Progenitor cell of endocrine pancreas (in vitro differentiated cells): ENCODE measurements at regions not wholly inside any gene's neighbourhood (a gene's known extent, or its start where the extent isn't known, plus 50 kb on each side); places are given as distances from the start of the nearest gene placed in this dataset.

Experiments
- DNase-seq: peaks from one replicate; pipeline ENCODE4 v3.0.0; 2021; ENCODE audit warnings: low spot score; ENCODE audit not compliant: unreplicated experiment
- H3K27ac Mint-ChIP-seq: 2 replicates; pipeline ENCODE4 v1.8.0; 2021; ENCODE audit warnings: mild to moderate bottlenecking, moderate library complexity, mixed read lengths
- H3K27me3 Mint-ChIP-seq: 2 replicates; pipeline ENCODE4 v1.8.0; 2021; ENCODE audit warnings: mixed read lengths
- H3K36me3 Mint-ChIP-seq: 2 replicates; pipeline ENCODE4 v1.8.0; 2022; ENCODE audit warnings: mixed read lengths; ENCODE audit not compliant: insufficient read depth
- H3K4me1 Mint-ChIP-seq: 2 replicates; pipeline ENCODE4 v1.8.0; 2021; ENCODE audit warnings: low read depth, mixed read lengths
- H3K4me3 Mint-ChIP-seq: 2 replicates; pipeline ENCODE4 v1.8.0; 2021; ENCODE audit warnings: low read depth, mild to moderate bottlenecking, moderate library complexity, mixed read lengths
- H3K9me3 Mint-ChIP-seq: 2 replicates; pipeline ENCODE4 v1.8.0; 2021; ENCODE audit warnings: low read depth, mixed read lengths
- CTCF ChIP-seq: fragments of 200-600 bp; sonication (generic); IDR thresholded peaks from one replicate; pipeline ENCODE4 v1.5.0; 2021; ENCODE audit warnings: antibody characterized with exemption, mild to moderate bottlenecking; ENCODE audit not compliant: unreplicated experiment

GRCh38 chr1:234836776-234837357 is 226.9 kb upstream of the IRF2BP2 start:
- no peaks in the 10 kb centered on the region for H3K27me3 Mint-ChIP-seq
- H3K4me3 Mint-ChIP-seq = no peak overlapping the region
- TF ChIP-seq CTCF = no peak
- H3K9me3 Mint-ChIP-seq = no peaks in the 10 kb centered on the region
- H3K4me1 Mint-ChIP-seq = peaks cover 2% of the 10 kb centered on the region
- H3K27ac Mint-ChIP-seq = no peak overlapping the region
- no peak for DNase-seq
- no peaks in the 10 kb centered on the region for H3K36me3 Mint-ChIP-seq

- Mint-ChIP-seq H3K27ac (no peak overlapping the region), H3K4me3 (no peak overlapping the region), H3K4me1 (no peaks in the 10 kb centered on the region), H3K27me3 (no peaks in the 10 kb centered on the region), H3K9me3 (no peaks in the 10 kb centered on the region), H3K36me3 (no peaks in the 10 kb centered on the region)
- no peak for TF ChIP-seq CTCF
- no peak for DNase-seq
These were observed 226.2 kb upstream of the IRF2BP2 start for GRCh38 chr1:234836045-234836681.

GRCh38 chr1:234835239-234835638 is 225.3 kb upstream of the IRF2BP2 start:
- TF ChIP-seq CTCF = no peak
- H3K9me3 Mint-ChIP-seq = no peaks in the 10 kb centered on the region
- H3K27me3 Mint-ChIP-seq = no peaks in the 10 kb centered on the region
- no peak overlapping the region for H3K4me3 Mint-ChIP-seq
- H3K4me1 Mint-ChIP-seq = no peaks in the 10 kb centered on the region
- DNase-seq = no peak
- H3K27ac Mint-ChIP-seq = no peak overlapping the region
- no peaks in the 10 kb centered on the region for H3K36me3 Mint-ChIP-seq

GRCh38 chr1:234833646-234834045 is 223.7 kb upstream of the IRF2BP2 start:
- no peak for DNase-seq
- Mint-ChIP-seq H3K27me3 (no peaks in the 10 kb centered on the region), H3K9me3 (no peaks in the 10 kb centered on the region), H3K36me3 (no peaks in the 10 kb centered on the region), H3K4me1 (no peaks in the 10 kb centered on the region), H3K27ac (no peak overlapping the region), H3K4me3 (no peak overlapping the region)
- TF ChIP-seq CTCF = no peak

- peaks cover 3% of the 10 kb centered on the region for H3K27me3 Mint-ChIP-seq
These were observed 223.1 kb upstream of the IRF2BP2 start for GRCh38 chr1:234833118-234833517.

More at GRCh38 chr1:234833118-234833517, 223.1 kb upstream of the IRF2BP2 start:
- Mint-ChIP-seq H3K4me1 (no peaks in the 10 kb centered on the region), H3K4me3 (no peak overlapping the region), H3K36me3 (no peaks in the 10 kb centered on the region), H3K27ac (no peak overlapping the region), H3K9me3 (no peaks in the 10 kb centered on the region)
- TF ChIP-seq CTCF = no peak
- DNase-seq = no peak
